ENCODE measurements at regions not wholly inside any gene's neighbourhood (a gene's known extent, or its start where the extent isn't known, plus 50 kb on each side); places are given as distances from the start of the nearest gene placed in this dataset.

DNA sequence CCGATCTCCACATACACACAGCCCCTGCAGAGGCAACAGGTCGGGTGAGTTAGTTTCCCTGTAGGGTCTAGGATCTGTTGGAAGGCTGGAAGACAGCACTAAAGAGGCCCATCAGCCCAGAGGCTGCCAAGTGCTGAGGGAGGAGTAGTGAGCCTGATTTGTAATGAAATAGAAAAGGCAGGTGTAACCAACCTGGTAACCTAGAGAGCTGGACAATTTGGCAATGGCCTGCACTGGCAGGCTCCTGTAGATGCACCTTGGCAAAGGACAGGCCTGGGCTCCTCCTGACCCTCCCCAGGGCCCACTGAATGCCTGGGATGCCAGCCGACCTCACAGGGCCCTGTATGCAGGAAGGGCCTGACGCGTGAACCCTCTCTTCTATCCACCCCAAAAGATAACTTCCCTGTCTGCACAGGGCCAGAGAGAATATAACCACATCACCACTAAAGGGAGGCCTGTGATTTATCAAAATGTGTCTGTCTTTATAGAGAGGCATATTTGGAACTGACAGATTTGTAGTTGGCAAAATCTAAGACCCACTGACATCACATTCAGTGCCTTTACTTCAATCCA is 225.1 kb upstream of the CHRNA7 start:
- TF ChIP-seq POLR2AphosphoS5 (IDR thresholded peaks at IDR 0.05; ENCODE audit: low read depth, low read length) = no peak
- TF ChIP-seq SIN3A (IDR thresholded peaks at IDR 0.05; ENCODE audit: borderline replicate concordance, insufficient read depth, low read length) = no peak
- TF ChIP-seq TAF1 (IDR thresholded peaks at IDR 0.05; ENCODE audit: borderline replicate concordance, insufficient read depth, low read length) = no peak
- TF ChIP-seq FOXP2 (optimal IDR thresholded peaks at IDR 0.05; ENCODE audit: borderline replicate concordance, extremely low read depth, extremely low read length, insufficient read depth) = no peak
- TF ChIP-seq REST (IDR thresholded peaks at IDR 0.05; ENCODE audit: insufficient read depth in 1 of 2, low read depth in 2 of 2, low read length in 2 of 2) = no peak

DNA sequence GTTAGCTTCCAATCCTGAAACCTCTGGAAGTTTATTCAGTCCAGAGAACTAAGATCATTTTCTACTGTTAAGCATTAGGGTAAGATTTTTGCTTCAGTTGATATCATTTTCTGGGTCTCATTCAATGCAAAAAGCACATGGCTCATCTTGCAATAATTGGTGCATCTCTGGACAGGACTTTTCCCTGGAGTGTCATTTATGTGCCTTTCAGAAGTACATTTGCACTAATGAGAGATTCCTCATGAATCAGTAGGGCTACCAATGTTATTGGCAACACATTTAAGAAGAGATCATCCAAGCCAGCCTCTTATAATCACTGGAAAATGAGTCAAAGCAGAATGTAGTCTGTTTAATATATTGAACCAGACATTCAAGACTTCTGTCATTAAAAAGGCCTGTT is 224.2 kb upstream of the CHRNA7 start:
- TF ChIP-seq TAF1 (IDR thresholded peaks at IDR 0.05; ENCODE audit: borderline replicate concordance, insufficient read depth, low read length) (no peak), POLR2AphosphoS5 (IDR thresholded peaks at IDR 0.05; ENCODE audit: low read depth, low read length) (no peak), SIN3A (IDR thresholded peaks at IDR 0.05; ENCODE audit: borderline replicate concordance, insufficient read depth, low read length) (no peak), FOXP2 (optimal IDR thresholded peaks at IDR 0.05; ENCODE audit: borderline replicate concordance, extremely low read depth, extremely low read length, insufficient read depth) (no peak), REST (IDR thresholded peaks at IDR 0.05; ENCODE audit: insufficient read depth in 1 of 2, low read depth in 2 of 2, low read length in 2 of 2) (no peak)

DNA sequence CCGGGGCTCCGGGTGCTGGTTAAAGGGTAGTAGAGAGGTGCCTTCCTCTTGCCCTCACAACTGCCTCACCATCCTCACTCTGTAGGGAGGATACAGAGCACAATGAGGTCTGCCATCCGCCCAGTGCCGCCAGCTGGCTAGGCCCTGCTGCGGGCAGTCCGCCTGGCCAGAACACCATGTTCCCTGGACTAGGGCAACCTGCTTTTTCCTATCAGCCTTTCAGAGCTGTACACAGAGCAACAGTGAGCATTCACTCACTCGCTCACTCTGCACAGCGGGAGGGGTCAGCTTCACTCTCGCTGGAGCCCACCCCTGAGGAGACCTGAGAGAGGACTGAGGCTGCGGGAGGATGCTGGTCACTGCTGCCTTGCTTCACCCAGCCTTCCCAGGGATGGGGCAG is 218.7 kb upstream of the CHRNA7 start:
- TF ChIP-seq POLR2AphosphoS5 (IDR thresholded peaks at IDR 0.05; ENCODE audit: low read depth, low read length) (no peak), FOXP2 (optimal IDR thresholded peaks at IDR 0.05; ENCODE audit: borderline replicate concordance, extremely low read depth, extremely low read length, insufficient read depth) (no peak), REST (IDR thresholded peaks at IDR 0.05; ENCODE audit: insufficient read depth in 1 of 2, low read depth in 2 of 2, low read length in 2 of 2) (no peak), TAF1 (IDR thresholded peaks at IDR 0.05; ENCODE audit: borderline replicate concordance, insufficient read depth, low read length) (no peak), SIN3A (IDR thresholded peaks at IDR 0.05; ENCODE audit: borderline replicate concordance, insufficient read depth, low read length) (no peak)

- TF ChIP-seq POLR2AphosphoS5 (IDR thresholded peaks at IDR 0.05; ENCODE audit: low read depth, low read length) (no peak), SIN3A (IDR thresholded peaks at IDR 0.05; ENCODE audit: borderline replicate concordance, insufficient read depth, low read length) (no peak), REST (IDR thresholded peaks at IDR 0.05; ENCODE audit: insufficient read depth in 1 of 2, low read depth in 2 of 2, low read length in 2 of 2) (no peak)
Observed at GRCh38 chr15:31814082-31814481, 216.2 kb upstream of the CHRNA7 start.

Measured in PFSK-1 (cell line).